ENCODE measurements at regions not wholly inside any gene's neighbourhood (a gene's known extent, or its start where the extent isn't known, plus 50 kb on each side); places are given as distances from the start of the nearest gene placed in this dataset.

DNA sequence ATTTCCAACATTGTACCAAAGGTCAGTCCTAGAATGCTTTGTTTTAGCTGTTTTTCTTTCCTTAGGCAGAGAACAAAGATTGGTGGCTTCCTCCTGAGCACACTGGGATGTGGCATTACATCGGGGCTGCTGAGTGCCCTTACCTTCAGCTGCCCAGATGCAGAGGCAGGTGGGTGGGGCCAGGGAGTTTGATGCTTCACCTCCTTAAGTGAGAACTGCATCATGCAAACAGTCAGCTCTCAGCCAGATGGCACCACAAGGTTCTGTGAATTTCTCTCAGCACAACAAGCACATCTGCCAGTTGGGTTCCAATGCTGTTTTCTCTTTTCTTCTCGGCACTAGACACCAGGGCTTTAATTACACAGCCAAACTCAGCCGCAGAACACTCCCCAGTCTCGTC lies 87.4 kb upstream of the UBL3 start:
- intact Hi-C loops (cut with micrococcal nuclease) = no loop called here
- H3K79me2 ChIP-seq (ENCODE audit: control insufficient read depth, insufficient read depth, low read length) = no peaks in the 10 kb centered on the region
- TF ChIP-seq FOS (IDR thresholded peaks at IDR 0.05; ENCODE audit: borderline replicate concordance, insufficient read depth, low read length) (no peak), POLR2A (IDR thresholded peaks at IDR 0.05; ENCODE audit: low read depth, low read length) (no peak), POLR2AphosphoS5 (IDR thresholded peaks at IDR 0.05; ENCODE audit: insufficient read depth, low read depth, low read length) (no peak), MYC (IDR thresholded peaks at IDR 0.05; ENCODE audit: low read depth, low read length) (no peak), JUN (IDR thresholded peaks at IDR 0.05; ENCODE audit: borderline replicate concordance, insufficient read depth, insufficient read length, low read depth) (no peak), GATA2 (IDR thresholded peaks at IDR 0.05; ENCODE audit: insufficient read depth, insufficient read length, low read depth, low read length) (no peak)
- TF ChIP-seq, protein P1, sequence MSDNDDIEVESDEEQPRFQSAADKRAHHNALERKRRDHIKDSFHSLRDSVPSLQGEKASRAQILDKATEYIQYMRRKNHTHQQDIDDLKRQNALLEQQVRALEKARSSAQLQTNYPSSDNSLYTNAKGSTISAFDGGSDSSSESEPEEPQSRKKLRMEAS (IDR thresholded peaks at IDR 0.05; ENCODE audit: insufficient read depth, insufficient read length) = no peak

DNA sequence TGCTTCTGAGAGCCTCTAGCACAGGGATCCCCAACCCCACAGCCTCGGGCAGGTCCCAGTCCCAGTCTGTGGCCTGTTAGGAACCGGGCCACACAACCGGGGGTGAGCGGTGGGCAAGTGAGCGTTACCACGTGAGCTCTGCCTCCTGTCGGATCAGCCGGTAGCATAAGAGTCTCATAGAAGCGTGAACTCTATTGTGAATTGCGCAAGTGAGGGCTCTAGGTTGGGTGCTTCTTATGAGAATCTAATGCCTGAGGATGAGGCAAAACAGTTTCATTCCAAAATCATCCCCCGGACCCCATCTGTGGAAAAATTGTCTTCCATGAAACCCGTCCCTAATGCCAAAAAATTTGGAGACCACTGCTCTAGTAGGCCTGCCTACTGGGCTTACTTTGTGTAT lies 87.0 kb upstream of the UBL3 start:
- H3K36me3 ChIP-seq (ENCODE audit: control insufficient read depth in 2 of 2, extremely low read depth in 1 of 2, insufficient read depth in 2 of 2, low read length in 2 of 2) = no peaks in the 10 kb centered on the region
- no peaks in the 10 kb centered on the region for H3K79me2 ChIP-seq (ENCODE audit: control insufficient read depth, insufficient read depth, low read length)
- H3K4me2 ChIP-seq (ENCODE audit: insufficient read depth, low read length) = no peak overlapping the region
- H3K4me1 ChIP-seq (ENCODE audit: control insufficient read depth, extremely low read depth, insufficient read depth, low read length) = no peaks in the 10 kb centered on the region
- dilution Hi-C loops (cut with MboI; ENCODE audit: extremely low pct_ligation_motif_present, low sequenced_read_pairs) = no loop called here
- no peaks in the 10 kb centered on the region for H4K20me1 ChIP-seq (replicated peaks; ENCODE audit: control insufficient read depth, extremely low read depth, insufficient read depth, low read length)
- TF ChIP-seq GATA2 (IDR thresholded peaks at IDR 0.05; ENCODE audit: insufficient read depth, insufficient read length, low read depth, low read length) = no peak
- TF ChIP-seq EZH2 (IDR thresholded peaks at IDR 0.05; ENCODE audit: borderline replicate concordance, low read depth, low read length, severe bottlenecking) = no peak
- TF ChIP-seq, protein P1 (IDR thresholded peaks at IDR 0.05; ENCODE audit: insufficient read depth, insufficient read length) = no peak
- TF ChIP-seq, protein P2, sequence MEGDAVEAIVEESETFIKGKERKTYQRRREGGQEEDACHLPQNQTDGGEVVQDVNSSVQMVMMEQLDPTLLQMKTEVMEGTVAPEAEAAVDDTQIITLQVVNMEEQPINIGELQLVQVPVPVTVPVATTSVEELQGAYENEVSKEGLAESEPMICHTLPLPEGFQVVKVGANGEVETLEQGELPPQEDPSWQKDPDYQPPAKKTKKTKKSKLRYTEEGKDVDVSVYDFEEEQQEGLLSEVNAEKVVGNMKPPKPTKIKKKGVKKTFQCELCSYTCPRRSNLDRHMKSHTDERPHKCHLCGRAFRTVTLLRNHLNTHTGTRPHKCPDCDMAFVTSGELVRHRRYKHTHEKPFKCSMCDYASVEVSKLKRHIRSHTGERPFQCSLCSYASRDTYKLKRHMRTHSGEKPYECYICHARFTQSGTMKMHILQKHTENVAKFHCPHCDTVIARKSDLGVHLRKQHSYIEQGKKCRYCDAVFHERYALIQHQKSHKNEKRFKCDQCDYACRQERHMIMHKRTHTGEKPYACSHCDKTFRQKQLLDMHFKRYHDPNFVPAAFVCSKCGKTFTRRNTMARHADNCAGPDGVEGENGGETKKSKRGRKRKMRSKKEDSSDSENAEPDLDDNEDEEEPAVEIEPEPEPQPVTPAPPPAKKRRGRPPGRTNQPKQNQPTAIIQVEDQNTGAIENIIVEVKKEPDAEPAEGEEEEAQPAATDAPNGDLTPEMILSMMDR (IDR thresholded peaks at IDR 0.05; ENCODE audit: extremely low read depth in 1 of 2, insufficient read depth in 1 of 2, low read depth in 1 of 2, low read length in 2 of 2) = no peak
- TF ChIP-seq POLR2AphosphoS5 (IDR thresholded peaks at IDR 0.05; ENCODE audit: insufficient read depth, low read depth, low read length) = no peak
- no peak for TF ChIP-seq FOS (IDR thresholded peaks at IDR 0.05; ENCODE audit: borderline replicate concordance, insufficient read depth, low read length)
- no peak for TF ChIP-seq MYC (IDR thresholded peaks at IDR 0.05; ENCODE audit: low read depth, low read length)
- TF ChIP-seq JUN (IDR thresholded peaks at IDR 0.05; ENCODE audit: borderline replicate concordance, insufficient read depth, insufficient read length, low read depth) = no peak
- TF ChIP-seq POLR2A (IDR thresholded peaks at IDR 0.05; ENCODE audit: low read depth, low read length) = no peak
- ChIA-PET POLR2A (no interaction called here), CTCF (interaction anchor here (4.2 kb wide), 1 partner anchor 13 kb away, joined by 39 read pairs; no protein-coding TSS in a partner anchor)
- H3K4me3 ChIP-seq (replicated peaks in 1 of 3; ENCODE audit: insufficient read depth in 1 of 3, low read depth in 1 of 3, low read length in 3 of 3) = no peak overlapping the region
- H3K27ac ChIP-seq (ENCODE audit: insufficient read depth, low read depth, low read length) = no peak overlapping the region
- H2AFZ ChIP-seq (ENCODE audit: low read depth, low read length) = no peak overlapping the region
- H3K9ac ChIP-seq (replicated peaks; ENCODE audit: extremely low read depth, insufficient read depth, low read length) = no peak overlapping the region
- peaks cover 0 to 6% of the 10 kb centered on the region in 2 experiments for H3K27me3 ChIP-seq (ENCODE audit: control insufficient read depth in 2 of 2, insufficient read depth in 2 of 2, low read length in 2 of 2)
- no peak for DNase-seq (ENCODE audit: low read depth, low spot score)
- intact Hi-C loops (cut with micrococcal nuclease) = no loop called here
- no peaks in the 10 kb centered on the region for H3K9me1 ChIP-seq (replicated peaks; ENCODE audit: control insufficient read depth, extremely low read depth, insufficient read depth, low read length)
- no peak for FAIRE-seq
- no TSS peak for BruUV-seq (replicated peaks)
- H3K9me3 ChIP-seq (replicated peaks; ENCODE audit: control insufficient read depth, insufficient read depth, low read length) = no peaks in the 10 kb centered on the region

More for the DNA sequence above, 87.4 kb upstream of the UBL3 start:
- ChIA-PET CTCF (interaction anchor here (4.2 kb wide), 1 partner anchor 13 kb away, joined by 39 read pairs; no protein-coding TSS in a partner anchor), POLR2A (no interaction called here)
- FAIRE-seq (no peak), DNase-seq (ENCODE audit: low read depth, low spot score) (no peak)
- Histone ChIP-seq H3K4me2 (ENCODE audit: insufficient read depth, low read length) (no peak overlapping the region), H2AFZ (ENCODE audit: low read depth, low read length) (no peak overlapping the region), H3K9me3 (replicated peaks; ENCODE audit: control insufficient read depth, insufficient read depth, low read length) (no peaks in the 10 kb centered on the region), H3K36me3 (ENCODE audit: control insufficient read depth in 2 of 2, extremely low read depth in 1 of 2, insufficient read depth in 2 of 2, low read length in 2 of 2) (no peaks in the 10 kb centered on the region), H3K9ac (replicated peaks; ENCODE audit: extremely low read depth, insufficient read depth, low read length) (no peak overlapping the region), H3K4me3 (replicated peaks in 1 of 3; ENCODE audit: insufficient read depth in 1 of 3, low read depth in 1 of 3, low read length in 3 of 3) (no peak overlapping the region), H3K4me1 (ENCODE audit: control insufficient read depth, extremely low read depth, insufficient read depth, low read length) (no peaks in the 10 kb centered on the region), H3K27ac (ENCODE audit: insufficient read depth, low read depth, low read length) (no peak overlapping the region), H4K20me1 (replicated peaks; ENCODE audit: control insufficient read depth, extremely low read depth, insufficient read depth, low read length) (no peaks in the 10 kb centered on the region), H3K9me1 (replicated peaks; ENCODE audit: control insufficient read depth, extremely low read depth, insufficient read depth, low read length) (no peaks in the 10 kb centered on the region), H3K27me3 (ENCODE audit: control insufficient read depth in 2 of 2, insufficient read depth in 2 of 2, low read length in 2 of 2) (peaks cover 2 to 6% of the 10 kb centered on the region in 2 experiments)
- dilution Hi-C loops (cut with MboI; ENCODE audit: extremely low pct_ligation_motif_present, low sequenced_read_pairs) = no loop called here
- no TSS peak for BruUV-seq (replicated peaks)
